ENCODE measurements at regions not wholly inside any gene's neighbourhood (a gene's known extent, or its start where the extent isn't known, plus 50 kb on each side); places are given as distances from the start of the nearest gene placed in this dataset.

DNA sequence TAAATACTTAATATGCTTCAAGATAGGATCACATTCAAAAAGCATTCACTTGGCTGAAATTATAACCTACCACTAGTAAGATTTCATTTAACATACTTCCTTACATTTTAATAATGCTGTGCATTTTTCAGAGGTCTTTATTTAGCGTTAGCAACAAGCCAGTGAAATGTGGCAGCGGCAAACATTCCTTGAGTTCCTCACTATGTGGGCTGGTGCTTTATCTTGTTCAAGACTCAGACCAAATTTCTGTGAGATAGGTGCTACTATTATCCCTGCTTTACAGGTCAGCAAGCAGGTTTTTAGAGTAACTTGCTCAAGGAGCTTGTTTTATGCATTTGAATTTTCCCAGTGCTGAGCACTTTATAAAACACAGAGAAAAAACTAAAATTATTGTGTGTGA lies 132.7 kb downstream of the PLPPR4 start:
- TF ChIP-seq POLR2AphosphoS5 (IDR thresholded peaks at IDR 0.05; ENCODE audit: low read depth, low read length) (no peak), CREB1 (IDR thresholded peaks at IDR 0.05) (no peak), CREB1 (CRISPR knock-in tag; IDR thresholded peaks at IDR 0.05) (no peak), STAG1 (CRISPR knock-in tag; IDR thresholded peaks at IDR 0.05) (no peak), POLR2AphosphoS2 (IDR thresholded peaks at IDR 0.05; ENCODE audit: low read depth, low read length) (no peak), IKZF1 (IDR thresholded peaks at IDR 0.05) (no peak), ZSCAN29 (CRISPR knock-in tag; conservative IDR thresholded peaks at IDR 0.05) (no peak), ZNF274 (CRISPR knock-in tag; IDR thresholded peaks at IDR 0.05) (no peak), BCLAF1 (IDR thresholded peaks at IDR 0.05) (no peak), KDM4B (CRISPR knock-in tag; IDR thresholded peaks at IDR 0.05) (no peak), HNF4A (CRISPR knock-in tag; IDR thresholded peaks at IDR 0.05) (no peak), TCF7L2 (IDR thresholded peaks at IDR 0.05; ENCODE audit: low read depth, low read length) (no peak), PRDM15 (CRISPR knock-in tag; IDR thresholded peaks at IDR 0.05) (no peak)
- TF ChIP-seq, protein P1, sequence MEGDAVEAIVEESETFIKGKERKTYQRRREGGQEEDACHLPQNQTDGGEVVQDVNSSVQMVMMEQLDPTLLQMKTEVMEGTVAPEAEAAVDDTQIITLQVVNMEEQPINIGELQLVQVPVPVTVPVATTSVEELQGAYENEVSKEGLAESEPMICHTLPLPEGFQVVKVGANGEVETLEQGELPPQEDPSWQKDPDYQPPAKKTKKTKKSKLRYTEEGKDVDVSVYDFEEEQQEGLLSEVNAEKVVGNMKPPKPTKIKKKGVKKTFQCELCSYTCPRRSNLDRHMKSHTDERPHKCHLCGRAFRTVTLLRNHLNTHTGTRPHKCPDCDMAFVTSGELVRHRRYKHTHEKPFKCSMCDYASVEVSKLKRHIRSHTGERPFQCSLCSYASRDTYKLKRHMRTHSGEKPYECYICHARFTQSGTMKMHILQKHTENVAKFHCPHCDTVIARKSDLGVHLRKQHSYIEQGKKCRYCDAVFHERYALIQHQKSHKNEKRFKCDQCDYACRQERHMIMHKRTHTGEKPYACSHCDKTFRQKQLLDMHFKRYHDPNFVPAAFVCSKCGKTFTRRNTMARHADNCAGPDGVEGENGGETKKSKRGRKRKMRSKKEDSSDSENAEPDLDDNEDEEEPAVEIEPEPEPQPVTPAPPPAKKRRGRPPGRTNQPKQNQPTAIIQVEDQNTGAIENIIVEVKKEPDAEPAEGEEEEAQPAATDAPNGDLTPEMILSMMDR (CRISPR knock-in tag; IDR thresholded peaks at IDR 0.05), result no peak
